ENCODE measurements at regions not wholly inside any gene's neighbourhood (a gene's known extent, or its start where the extent isn't known, plus 50 kb on each side); places are given as distances from the start of the nearest gene placed in this dataset.

DNA sequence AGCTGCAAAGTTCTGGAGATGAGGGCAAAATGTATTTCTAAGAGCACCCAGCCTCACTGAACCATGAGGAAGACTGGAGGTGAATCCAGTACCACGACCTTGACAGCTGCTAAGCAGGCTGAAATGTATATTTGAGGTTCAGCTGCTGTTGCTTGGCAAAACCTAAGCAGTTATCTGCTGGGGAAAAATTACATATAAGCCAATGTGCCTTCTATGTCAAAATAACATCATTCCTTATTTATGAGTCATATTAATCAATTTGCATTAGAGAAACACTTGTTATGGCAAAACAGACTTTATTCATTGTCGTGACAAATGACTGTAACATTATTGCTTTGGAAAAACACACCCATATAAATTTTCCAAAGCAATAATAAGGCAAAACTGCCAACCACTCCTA, 560.5 kb upstream of the NR5A2 start:
- TF ChIP-seq, protein P1, sequence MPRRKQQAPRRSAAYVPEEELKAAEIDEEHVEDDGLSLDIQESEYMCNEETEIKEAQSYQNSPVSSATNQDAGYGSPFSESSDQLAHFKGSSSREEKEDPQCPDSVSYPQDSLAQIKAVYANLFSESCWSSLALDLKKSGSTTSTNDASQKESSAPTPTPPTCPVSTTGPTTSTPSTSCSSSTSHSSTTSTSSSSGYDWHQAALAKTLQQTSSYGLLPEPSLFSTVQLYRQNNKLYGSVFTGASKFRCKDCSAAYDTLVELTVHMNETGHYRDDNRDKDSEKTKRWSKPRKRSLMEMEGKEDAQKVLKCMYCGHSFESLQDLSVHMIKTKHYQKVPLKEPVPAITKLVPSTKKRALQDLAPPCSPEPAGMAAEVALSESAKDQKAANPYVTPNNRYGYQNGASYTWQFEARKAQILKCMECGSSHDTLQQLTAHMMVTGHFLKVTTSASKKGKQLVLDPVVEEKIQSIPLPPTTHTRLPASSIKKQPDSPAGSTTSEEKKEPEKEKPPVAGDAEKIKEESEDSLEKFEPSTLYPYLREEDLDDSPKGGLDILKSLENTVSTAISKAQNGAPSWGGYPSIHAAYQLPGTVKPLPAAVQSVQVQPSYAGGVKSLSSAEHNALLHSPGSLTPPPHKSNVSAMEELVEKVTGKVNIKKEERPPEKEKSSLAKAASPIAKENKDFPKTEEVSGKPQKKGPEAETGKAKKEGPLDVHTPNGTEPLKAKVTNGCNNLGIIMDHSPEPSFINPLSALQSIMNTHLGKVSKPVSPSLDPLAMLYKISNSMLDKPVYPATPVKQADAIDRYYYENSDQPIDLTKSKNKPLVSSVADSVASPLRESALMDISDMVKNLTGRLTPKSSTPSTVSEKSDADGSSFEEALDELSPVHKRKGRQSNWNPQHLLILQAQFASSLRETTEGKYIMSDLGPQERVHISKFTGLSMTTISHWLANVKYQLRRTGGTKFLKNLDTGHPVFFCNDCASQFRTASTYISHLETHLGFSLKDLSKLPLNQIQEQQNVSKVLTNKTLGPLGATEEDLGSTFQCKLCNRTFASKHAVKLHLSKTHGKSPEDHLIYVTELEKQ (tag by site-specific recombination; IDR thresholded peaks at IDR 0.05; ENCODE audit: borderline replicate concordance): no peak
- TF ChIP-seq, protein P2, sequence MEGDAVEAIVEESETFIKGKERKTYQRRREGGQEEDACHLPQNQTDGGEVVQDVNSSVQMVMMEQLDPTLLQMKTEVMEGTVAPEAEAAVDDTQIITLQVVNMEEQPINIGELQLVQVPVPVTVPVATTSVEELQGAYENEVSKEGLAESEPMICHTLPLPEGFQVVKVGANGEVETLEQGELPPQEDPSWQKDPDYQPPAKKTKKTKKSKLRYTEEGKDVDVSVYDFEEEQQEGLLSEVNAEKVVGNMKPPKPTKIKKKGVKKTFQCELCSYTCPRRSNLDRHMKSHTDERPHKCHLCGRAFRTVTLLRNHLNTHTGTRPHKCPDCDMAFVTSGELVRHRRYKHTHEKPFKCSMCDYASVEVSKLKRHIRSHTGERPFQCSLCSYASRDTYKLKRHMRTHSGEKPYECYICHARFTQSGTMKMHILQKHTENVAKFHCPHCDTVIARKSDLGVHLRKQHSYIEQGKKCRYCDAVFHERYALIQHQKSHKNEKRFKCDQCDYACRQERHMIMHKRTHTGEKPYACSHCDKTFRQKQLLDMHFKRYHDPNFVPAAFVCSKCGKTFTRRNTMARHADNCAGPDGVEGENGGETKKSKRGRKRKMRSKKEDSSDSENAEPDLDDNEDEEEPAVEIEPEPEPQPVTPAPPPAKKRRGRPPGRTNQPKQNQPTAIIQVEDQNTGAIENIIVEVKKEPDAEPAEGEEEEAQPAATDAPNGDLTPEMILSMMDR (tag by site-specific recombination; IDR thresholded peaks at IDR 0.05): no peak
- no peak for TF ChIP-seq YY1 (tag by site-specific recombination; IDR thresholded peaks at IDR 0.05)

Measured in HEK293 (cell line).